ENCODE measurements at regions not wholly inside any gene's neighbourhood (a gene's known extent, or its start where the extent isn't known, plus 50 kb on each side); places are given as distances from the start of the nearest gene placed in this dataset.

- no peaks in the 10 kb centered on the region for H3K27me3 ChIP-seq (ENCODE audit: low read depth)
- no peak overlapping the region for H3K27ac ChIP-seq
- H3K4me1 ChIP-seq = peaks cover 6% of the 10 kb centered on the region
- TF ChIP-seq CTCF (IDR thresholded peaks at IDR 0.05) = no peak
- ATAC-seq = no peak
- H3K36me3 ChIP-seq = no peaks in the 10 kb centered on the region
- no peaks in the 10 kb centered on the region for H3K9me3 ChIP-seq
- no peak for DNase-seq
- H3K4me3 ChIP-seq = no peak overlapping the region
- intact Hi-C loops (cut with DNase I) = no loop called here
These were observed 233.9 kb upstream of the TSHZ3 start for GRCh38 chr19:31583148-31583547.

GRCh38 chr19:31586282-31586681 is 237.0 kb upstream of the TSHZ3 start:
- DNase-seq (no peak), ATAC-seq (no peak)
- Histone ChIP-seq H3K9me3 (no peaks in the 10 kb centered on the region), H3K4me1 (peaks cover 6% of the 10 kb centered on the region), H3K4me3 (no peak overlapping the region), H3K36me3 (no peaks in the 10 kb centered on the region), H3K27me3 (ENCODE audit: low read depth) (no peaks in the 10 kb centered on the region), H3K27ac (no peak overlapping the region)
- intact Hi-C loops (cut with DNase I) = no loop called here
- TF ChIP-seq CTCF (IDR thresholded peaks at IDR 0.05) = no peak

- intact Hi-C loops (cut with DNase I) = no loop called here
- Histone ChIP-seq H3K27me3 (ENCODE audit: low read depth) (no peaks in the 10 kb centered on the region), H3K9me3 (no peaks in the 10 kb centered on the region), H3K4me1 (no peaks in the 10 kb centered on the region), H3K36me3 (no peaks in the 10 kb centered on the region), H3K27ac (no peak overlapping the region), H3K4me3 (no peak overlapping the region)
- no peak for ATAC-seq
- no peak for TF ChIP-seq CTCF (IDR thresholded peaks at IDR 0.05)
- DNase-seq = no peak
These were observed 239.9 kb upstream of the TSHZ3 start for GRCh38 chr19:31589109-31589508.

GRCh38 chr19:31591258-31591657 is 242.0 kb upstream of the TSHZ3 start:
- H3K27me3 ChIP-seq (ENCODE audit: low read depth) = no peaks in the 10 kb centered on the region
- no peak for TF ChIP-seq CTCF (IDR thresholded peaks at IDR 0.05)
- H3K27ac ChIP-seq = no peak overlapping the region
- intact Hi-C loops (cut with DNase I) = no loop called here
- H3K9me3 ChIP-seq = no peaks in the 10 kb centered on the region
- no peaks in the 10 kb centered on the region for H3K4me1 ChIP-seq
- no peak for ATAC-seq
- H3K4me3 ChIP-seq = no peak overlapping the region
- H3K36me3 ChIP-seq = no peaks in the 10 kb centered on the region
- no peak for DNase-seq

- no peak overlapping the region for H3K4me3 ChIP-seq
- no peaks in the 10 kb centered on the region for H3K4me1 ChIP-seq
- TF ChIP-seq CTCF (IDR thresholded peaks at IDR 0.05) = no peak
- H3K27me3 ChIP-seq (ENCODE audit: low read depth) = no peaks in the 10 kb centered on the region
- no peak for ATAC-seq
- intact Hi-C loops (cut with DNase I) = no loop called here
- no peak overlapping the region for H3K27ac ChIP-seq
- no peak for DNase-seq
- H3K9me3 ChIP-seq = no peaks in the 10 kb centered on the region
- no peaks in the 10 kb centered on the region for H3K36me3 ChIP-seq
These were observed 243.2 kb upstream of the TSHZ3 start for GRCh38 chr19:31592456-31592855.

GRCh38 chr19:31594701-31595100 is 245.5 kb upstream of the TSHZ3 start:
- no peak overlapping the region for H3K27ac ChIP-seq
- H3K4me3 ChIP-seq = no peak overlapping the region
- no peak for ATAC-seq
- no peaks in the 10 kb centered on the region for H3K27me3 ChIP-seq (ENCODE audit: low read depth)
- intact Hi-C loops (cut with DNase I) = no loop called here
- H3K36me3 ChIP-seq = no peaks in the 10 kb centered on the region
- no peak for DNase-seq
- no peaks in the 10 kb centered on the region for H3K9me3 ChIP-seq
- TF ChIP-seq CTCF (IDR thresholded peaks at IDR 0.05) = no peak
- no peaks in the 10 kb centered on the region for H3K4me1 ChIP-seq

All from lower lobe of right lung (tissue), 2 donors.